Hippocampal formation (tissue), 2 donors: ENCODE measurements at regions not wholly inside any gene's neighbourhood (a gene's known extent, or its start where the extent isn't known, plus 50 kb on each side); places are given as distances from the start of the nearest gene placed in this dataset.
A peak's percentile ranks its signal among the peaks of the same experiment; 100 is the strongest.
"Not testable (repeated sequence)": the region's sequence is repeated elsewhere in the genome, so short reads cannot be mapped to it uniquely, and the experiment has no call there.

Source experiments
- DNase-seq, 2 donors: peaks; one replicate each; lab custom pipeline; 2025; lab: John Stamatoyannopoulos, UW

DNA sequence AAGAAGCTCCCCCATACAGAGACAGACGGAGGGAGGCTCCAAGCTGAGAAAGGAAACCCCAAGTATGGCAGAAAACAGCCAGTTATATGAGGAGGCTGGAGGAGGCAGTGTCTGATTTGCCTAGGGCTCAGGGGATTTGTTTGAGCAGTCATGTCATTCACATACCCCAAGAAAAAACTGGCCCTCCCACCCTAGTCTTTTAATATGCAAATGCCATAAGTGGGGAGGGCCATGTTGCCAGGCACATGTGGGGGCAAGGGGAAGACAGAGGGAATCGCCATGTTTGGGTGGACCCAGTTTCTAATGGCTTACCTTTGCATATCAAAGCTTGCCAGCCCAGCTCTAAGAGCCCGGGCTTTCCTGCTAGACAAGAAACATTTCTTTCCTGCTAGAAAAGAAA is 1163.8 kb downstream of the TAF11L14 start:
- no peak for DNase-seq

DNA sequence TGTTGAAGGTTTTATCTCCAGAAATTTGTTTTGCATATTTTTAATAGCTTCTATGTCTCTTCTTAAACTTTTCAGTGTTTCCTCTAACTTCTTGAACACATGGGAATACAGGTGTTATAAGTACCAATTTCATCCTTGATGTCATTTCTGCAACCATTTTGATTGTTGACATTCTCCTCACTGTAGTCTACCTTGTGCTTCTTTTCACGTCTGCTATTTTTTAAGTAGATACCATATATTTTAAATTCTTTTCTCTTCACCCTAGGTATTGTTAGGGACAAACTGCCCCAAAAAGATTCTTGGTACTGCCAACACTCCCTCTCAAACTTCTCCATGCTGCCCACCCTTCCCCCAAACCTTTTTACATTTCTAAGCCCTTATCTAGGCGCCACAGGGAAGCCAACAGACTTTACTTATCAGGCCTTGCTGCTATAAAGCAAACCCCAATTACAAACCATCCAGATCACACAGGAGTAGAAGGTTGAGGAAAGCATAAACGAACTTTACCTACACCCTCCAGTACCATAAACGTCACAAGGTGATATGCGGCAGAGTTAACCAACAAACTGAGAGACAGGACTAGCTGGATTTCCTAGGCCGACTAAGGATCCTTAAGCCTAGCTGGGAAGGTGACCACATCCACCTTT is 1165.3 kb downstream of the TAF11L14 start:
- DNase-seq, result no peak

DNA sequence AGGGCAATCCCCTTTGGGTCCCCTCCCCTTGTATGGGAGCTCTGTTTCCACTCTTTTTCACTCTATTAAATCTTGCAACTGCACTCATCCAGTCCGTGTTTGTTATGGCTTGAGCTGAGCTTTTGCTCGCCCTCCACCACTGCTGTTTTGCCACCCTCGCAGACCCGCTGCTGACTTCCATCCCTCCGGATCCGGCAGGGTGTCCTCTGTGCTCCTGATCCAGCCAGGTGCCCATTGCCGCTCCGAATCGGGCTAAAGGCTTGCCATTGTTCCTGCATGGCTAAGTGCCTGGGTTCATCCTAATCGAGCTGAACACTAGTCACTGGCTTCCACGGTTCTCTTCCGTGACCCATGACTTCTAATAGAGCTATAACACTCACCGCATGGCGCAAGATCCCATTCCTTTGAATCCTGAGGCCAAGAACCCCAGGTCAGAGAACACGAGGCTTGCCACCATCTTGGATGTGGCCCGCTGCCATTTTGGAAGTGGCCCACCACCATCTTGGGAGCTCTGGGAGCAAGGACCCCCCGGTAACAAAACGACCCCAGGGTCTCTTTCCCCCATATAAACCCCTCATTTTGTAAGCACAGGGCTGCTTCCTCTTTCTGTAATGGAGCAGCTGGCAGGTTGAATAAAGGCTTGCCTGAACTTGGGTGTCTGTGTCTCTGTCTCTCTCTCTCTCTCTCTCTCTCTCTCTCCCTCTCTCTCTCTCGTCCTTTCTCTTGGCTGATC is 1166.2 kb downstream of the TAF11L14 start:
- no peak for DNase-seq

DNA sequence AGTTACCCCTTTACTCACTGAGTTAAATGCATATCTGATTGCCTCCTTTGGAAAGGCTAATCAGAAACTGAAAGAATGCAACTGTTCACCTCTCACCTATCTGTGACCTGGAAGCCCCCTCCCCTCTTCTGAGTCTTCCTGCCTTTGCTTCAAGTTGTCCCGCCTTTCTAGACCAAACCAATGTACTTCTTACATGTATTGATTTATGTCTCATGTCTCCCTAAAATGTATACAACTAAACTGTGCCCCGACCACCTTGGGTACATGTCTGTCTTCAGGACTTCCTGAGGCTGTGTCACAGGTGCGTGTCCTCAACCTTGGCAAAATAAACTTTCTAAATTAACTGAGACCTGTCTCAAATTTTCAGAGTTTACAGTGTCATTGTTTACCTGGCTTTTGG is 1167.2 kb downstream of the TAF11L14 start:
- DNase-seq, result not testable (repeated sequence)

DNA sequence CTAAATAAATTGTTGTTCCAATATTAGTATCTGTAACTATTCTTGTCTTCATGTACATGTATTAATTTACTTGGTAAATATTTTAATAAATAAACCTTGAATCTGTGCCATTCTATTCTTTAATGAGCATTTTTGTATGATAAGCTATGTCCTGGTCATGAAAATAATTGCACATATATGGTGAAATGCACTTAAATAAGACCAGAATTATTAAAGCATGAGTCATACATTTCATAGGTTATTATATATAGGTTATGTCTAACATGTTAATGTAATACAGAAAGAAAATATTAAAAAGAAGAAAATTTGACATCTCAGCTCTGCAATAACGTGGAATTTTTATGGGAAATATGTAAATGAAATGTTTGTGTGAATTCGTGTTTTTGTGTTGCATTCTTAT is 1168.1 kb downstream of the TAF11L14 start:
- DNase-seq, result no peak

DNA sequence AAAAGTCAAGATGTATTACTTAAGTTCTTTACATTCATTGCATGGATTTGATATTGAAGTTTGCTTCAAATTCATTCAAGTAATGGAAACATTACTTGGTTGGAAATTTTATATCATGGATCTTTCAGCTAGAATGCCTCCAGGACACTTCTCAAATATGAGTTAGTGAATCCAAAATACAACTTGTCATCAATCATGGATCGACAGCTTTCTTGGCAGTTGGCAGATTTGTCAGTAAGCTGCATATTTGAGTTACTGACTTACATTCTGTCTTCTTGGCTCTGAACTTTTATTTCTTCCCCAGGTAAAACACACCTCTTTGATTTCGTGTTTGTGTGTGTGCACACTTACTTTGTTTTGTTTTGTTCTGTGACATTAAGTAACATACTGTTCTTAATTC is 1171.1 kb downstream of the TAF11L14 start:
- DNase-seq, result no peak

DNA sequence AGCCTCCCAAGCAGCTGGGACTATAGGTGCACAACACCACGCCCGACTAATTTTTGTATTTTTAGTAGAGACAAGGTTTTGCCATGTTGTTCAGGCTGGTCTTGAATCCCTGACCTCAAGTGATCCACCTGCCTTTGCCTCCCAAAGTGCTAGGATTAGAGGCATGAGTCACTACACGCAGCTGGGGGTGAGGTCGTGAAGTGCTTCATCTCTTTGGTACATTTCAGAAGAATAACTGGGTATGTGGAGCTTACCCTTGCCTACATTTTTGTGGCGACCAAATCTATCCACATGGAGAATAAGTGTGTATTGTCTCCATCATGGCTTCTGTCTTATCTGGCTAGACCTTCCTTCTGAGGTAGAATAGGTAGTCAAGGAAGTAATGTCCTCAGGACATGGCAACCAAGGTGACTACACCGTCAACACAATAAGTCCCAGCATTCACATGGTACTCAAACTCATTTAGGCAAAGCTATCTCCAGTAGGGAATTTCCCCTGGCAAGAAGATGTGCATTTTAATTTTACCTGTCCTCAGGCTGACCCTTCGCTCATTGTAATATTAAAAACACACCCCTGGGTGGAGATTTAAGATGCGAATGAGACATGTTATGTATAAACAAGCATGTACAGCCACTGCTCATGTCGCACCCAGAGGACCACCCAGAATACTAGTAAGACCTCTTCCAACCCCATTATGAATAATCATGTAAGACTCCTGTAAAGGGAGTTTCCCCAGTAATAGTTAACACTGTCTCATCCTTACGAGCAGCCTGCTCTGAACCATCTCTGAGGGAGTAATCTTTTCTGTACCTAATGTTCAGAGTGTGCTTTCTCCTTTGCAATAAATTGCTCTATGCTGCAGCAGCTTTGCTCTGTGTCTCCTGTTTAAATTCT is 1173.2 kb downstream of the TAF11L14 start:
- DNase-seq, result no peak

DNA sequence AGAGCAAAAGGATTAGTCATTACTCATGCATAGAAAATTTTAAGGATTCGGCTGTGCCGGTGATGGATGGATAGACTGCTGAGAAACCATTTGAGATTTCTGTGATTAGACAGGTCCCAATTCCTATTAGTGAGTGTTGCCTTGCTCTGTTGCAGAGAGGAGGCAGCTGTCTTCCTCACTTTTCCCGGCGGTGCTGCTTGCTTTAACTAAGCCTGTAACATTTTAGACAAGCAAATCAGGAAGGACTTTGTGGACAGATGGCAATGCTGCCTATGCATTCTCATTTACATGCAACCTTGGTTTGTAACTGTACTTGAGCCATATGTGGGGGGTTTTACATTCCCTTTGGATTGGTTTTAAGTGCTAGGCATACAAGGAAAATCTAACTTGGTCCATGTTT is 1176.3 kb downstream of the CDH18 start:
- no peak for DNase-seq

DNA sequence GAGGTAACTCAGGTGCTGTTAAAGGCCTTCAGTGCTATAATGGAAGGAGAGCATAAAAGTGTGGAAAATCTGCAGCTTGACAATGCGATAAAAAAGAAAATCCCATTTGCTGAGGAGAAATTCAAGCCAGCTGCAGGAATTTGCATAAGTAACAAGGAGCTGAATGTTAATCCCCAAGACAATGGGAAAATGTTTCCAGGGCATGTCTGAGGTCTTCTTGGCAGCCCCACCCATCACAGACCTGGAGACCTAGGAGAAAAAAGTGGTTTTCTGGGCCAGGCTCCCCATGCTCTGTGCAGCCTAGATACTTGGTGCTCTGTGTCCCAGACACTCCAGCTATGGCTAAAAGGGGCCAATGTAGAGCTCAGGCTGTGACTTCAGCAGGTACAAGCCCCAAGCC is 1159.6 kb downstream of the CDH18 start:
- DNase-seq, result no peak

DNA sequence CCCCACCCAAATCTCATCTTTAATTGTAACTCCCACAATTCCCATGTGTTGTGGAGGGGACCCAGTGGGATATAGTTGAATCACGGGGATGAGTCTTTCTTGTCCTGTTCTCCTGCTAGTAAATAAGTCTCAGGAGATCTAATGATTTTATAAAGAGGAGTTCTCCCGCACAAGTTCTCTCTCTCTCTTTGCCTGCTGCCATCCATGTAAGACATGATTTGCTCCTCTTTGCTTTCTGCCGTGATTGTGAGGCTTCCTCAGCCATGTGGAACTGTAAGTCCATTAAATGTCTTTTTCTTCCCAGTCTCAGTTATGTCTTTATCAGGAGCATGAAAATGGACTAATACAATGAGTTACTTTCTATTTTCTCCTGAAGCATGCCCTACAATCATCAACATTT is 1158.5 kb downstream of the CDH18 start:
- DNase-seq, result no peak

DNA sequence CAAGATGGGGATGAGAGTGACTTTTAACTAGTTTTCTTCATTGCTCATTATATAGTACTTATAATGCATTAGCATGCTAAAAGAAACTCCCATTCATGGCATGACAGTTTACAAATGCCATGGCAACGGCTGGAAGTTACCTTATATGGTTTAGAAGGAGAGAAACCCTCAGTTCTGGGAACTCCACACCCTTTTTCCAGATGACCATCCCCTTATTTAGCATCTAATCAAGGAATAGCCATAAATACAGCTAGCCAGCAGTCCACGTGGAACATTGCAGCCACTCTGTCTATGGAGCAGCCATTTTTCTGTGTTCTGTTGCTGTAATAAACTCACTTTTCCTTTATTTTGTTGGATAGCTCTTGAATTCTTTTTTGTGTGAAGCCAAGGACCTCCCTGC is 1137.8 kb downstream of the CDH18 start:
- DNase-seq, result no peak

DNA sequence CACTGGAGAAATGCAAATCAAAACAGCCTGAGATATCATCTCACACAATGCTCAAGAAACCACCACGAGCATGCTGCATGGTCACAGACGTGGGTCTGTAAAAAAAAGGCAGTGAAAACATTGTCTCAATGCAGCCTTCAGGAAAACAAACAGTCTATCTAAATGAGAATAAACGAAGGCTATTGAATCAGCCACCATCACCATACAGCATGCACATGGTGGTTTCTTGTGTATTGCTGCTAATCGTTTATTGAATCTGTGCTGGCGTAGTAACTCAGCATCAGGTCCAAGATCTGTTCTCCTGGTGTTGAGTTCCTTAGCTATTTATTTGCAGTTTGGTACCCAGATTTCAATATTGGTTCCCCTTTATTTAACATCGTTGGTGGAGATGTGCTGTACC is 1115.0 kb downstream of the CDH18 start:
- DNase-seq, result no peak

DNA sequence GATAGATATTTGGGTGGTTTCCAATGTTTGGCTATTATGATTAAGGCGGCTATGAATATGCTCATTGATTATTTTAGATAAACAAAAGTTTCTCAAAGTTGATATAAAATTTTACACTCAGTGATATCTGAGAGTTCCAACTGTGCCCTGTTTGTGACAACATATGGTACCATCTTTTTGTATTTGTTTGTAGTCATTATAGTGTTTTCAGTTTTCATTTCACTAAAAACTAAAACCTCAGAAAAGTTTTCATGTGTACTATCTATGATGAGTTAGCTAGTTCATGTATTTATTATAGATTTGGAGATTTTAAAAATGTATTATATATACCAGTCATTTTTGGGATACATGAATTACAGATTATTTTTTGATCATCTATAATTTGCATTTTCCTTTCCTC is 1111.4 kb downstream of the CDH18 start:
- DNase-seq, result no peak

DNA sequence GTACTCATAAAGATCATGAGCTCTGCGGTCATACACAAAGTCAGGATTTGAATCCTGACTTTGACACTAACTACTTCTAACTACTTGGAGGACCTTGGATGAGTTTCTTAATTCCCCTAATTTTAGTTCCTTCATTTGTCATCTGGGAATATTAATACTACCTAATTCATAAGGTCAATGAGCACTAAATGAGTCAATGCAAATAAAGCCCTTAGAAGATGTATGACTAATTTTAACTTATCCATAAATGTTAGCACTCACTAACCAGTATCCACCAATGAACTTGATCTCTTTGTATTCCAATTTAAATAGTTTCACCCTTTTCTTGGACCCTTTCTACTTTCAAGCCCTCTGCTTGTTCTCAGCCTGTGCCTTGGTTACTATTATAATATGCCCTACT is 1106.4 kb downstream of the CDH18 start:
- DNase-seq, result no peak

DNA sequence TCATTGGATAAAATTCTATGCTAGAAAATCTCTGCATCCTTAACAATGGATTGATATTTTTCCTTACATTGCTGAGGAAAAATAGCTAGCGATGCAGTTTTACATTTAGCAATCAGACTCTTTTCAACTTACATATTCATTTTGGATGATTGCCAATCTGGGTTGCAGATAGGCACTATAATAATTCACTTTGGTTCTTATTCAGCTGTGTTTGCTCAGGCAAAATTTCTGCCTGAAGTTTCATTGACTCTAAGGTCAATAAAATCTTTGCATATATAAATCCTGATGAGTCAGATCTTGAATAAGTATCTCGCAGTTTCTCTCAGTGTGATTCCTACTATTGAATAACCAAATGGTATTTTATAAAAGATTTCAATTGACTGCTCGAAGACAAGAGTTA is 1105.8 kb downstream of the CDH18 start:
- no peak for DNase-seq

DNA sequence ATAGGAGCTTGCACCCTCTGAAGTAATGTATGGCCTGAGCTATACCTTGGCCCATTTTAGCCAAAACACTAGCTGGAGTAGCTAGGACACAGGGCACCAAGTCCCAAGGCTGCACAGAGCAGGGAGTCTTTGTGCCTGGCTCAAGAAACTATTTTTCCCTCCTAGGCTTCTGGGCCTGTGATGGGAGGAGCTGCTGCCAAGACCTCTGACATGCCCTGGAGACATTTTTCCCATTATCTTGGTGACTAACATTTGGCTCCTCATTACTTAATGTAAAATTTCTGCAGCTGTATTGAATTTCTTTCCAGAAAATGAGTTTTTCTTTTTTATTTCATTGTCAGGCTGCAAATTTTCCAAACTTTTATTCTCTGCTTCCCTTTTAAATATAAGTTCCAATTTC is 1099.2 kb downstream of the CDH18 start:
- DNase-seq, result no peak

DNA sequence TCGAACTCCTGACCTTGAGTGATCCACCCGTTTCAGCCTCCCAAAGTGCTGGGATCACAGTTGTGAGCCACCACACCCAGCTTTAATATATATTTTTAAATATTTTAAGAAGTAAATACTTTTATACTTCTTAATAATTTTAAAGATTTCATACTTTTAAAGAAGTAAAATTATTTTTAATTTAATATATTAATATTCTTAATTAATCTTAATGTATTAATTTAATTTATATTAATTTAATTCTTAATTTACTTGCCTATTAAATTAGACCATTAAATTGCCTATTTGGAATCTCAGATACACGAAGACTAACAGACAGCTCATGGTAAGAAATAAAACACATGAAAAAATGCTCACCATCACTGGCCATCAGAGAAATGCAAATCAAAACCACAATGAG is 1087.4 kb downstream of the CDH18 start:
- no peak for DNase-seq

DNA sequence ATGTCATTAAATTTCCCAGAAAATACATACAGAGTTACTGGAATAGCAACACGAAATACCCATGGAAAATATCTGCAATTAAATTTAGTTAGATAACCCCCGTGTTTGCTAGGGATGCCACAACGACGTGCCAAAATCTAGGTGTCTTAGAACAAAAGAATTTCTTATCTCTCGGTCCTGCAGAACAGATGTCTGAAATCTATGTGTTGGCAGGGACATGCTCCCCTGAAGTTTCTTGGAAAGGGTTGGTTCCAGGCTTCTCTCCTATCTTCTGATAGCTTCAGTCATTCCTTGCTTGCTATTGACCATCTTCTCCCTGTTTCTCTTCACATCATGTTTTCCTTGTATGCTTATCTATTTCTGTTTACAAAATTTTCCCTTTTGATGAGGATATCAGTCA is 1067.0 kb downstream of the CDH18 start:
- DNase-seq, result no peak

DNA sequence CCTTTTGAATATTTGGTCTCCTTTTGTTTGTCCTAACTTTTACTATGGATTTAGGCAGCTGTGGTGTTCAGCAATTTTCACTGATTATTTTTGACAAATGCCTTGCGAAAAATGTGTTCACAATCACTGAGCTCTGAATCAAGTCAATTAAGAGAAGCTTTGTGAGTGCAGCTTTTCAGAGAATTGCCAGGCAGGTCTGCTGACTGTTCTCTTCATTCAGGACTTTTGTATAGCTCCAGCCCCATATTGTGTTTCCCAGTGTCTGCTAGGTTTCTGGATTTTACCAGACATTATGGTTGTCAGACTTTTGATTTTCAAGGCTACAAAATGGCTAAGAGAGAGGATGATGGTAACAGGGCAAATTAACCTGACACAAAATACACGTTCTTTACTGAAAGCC is 1055.9 kb downstream of the CDH18 start:
- DNase-seq, result no peak

DNA sequence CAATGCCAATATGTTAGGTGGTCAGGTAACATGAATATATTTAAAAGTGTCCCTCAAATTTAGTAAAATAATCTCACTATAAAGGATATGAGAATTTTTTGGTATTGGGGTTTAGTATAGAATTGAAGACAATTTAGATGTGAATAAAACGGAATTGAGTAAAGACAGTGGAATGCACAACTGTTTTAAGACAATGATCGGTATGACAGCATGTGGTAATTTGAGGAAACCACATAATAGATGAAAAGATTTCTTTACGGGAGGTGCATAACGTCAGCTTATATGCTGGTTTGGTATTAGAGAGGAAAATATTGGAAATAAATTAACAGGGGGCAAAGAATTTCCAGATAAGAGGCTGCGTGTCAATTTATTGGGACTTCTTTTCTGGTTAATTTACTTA is 1043.2 kb downstream of the CDH18 start:
- DNase-seq, result no peak

DNA sequence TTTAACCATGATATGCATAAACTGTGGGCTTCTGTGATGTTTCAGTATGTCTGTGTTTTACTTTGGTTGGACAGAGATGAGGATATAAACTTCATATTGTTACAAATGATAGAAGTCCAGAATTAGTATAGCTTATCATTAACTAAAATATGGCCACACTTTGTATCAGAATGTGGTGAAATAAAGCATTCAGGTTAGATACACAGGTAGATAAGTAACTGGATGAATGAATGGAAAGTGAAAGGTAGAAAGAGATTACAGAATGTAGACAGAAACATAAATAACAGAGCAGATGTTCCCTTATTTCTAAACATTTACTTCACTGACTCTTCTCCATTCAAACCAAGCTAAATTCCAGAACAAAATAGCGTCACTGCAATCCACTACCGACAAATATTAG is 1033.8 kb downstream of the CDH18 start:
- DNase-seq, result no peak

DNA sequence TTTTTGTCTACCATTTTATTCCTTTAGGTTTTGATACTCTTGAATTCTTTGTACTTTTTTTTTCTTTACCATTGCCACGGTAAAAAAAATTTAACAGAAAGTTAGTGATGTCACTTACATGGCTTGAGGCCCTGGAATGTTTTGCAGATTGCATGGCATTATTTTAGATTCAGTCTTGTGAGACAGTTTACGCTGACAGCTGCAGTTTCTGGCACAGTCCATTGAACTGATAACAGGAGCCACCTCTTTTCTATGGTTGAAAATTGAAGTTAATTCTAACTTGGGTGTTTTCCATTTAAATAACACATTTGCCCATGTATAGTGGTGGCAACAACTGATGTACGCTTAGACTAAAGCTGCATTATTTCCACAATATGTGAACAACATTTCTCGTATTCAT is 1028.5 kb downstream of the CDH18 start:
- no peak for DNase-seq

DNA sequence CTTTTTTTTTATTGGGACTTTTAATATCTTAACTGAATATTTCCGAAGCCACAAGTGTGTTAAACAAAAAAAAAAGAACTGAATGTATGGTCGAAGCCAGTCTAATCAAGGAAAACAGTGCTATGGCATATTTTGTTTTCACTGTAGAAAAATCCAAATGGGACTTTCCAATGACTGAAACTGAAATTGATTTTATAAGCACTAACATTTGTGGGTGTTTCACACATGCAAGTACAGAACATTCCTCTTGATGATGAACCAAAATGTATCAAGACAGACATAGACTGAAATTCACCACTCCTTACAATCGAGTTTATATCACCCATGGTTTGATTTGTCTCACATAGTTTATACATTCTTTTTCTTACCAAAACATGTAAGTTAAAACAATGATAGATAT is 1026.8 kb downstream of the CDH18 start:
- peak in 1 of 2 donors; percentile 33 for DNase-seq
